Endothelial cell (in vitro differentiated cells): ENCODE measurements at regions not wholly inside any gene's neighbourhood (a gene's known extent, or its start where the extent isn't known, plus 50 kb on each side); places are given as distances from the start of the nearest gene placed in this dataset.

Source experiments
- DNase-seq: peaks from one replicate; pipeline ENCODE4 v3.0.0; 2021; ENCODE audit warnings: low spot score
- H3K27ac Mint-ChIP-seq: one replicate; pipeline ENCODE4 v1.8.0; 2021; ENCODE audit warnings: mixed read lengths, inconsistent platforms; ENCODE audit not compliant: unreplicated experiment
- H3K27me3 Mint-ChIP-seq: one replicate; pipeline ENCODE4 v1.8.0; 2021; ENCODE audit warnings: mild to moderate bottlenecking, moderate library complexity, mixed read lengths, inconsistent platforms; ENCODE audit not compliant: unreplicated experiment
- H3K36me3 Mint-ChIP-seq: one replicate; pipeline ENCODE4 v1.8.0; 2021; ENCODE audit warnings: mild to moderate bottlenecking, low read depth, mixed read lengths, inconsistent platforms; ENCODE audit not compliant: unreplicated experiment
- H3K4me1 Mint-ChIP-seq: one replicate; pipeline ENCODE4 v1.8.0; 2021; ENCODE audit warnings: mild to moderate bottlenecking, mixed read lengths, inconsistent platforms; ENCODE audit not compliant: unreplicated experiment
- H3K4me3 Mint-ChIP-seq: one replicate; pipeline ENCODE4 v1.8.0; 2021; ENCODE audit warnings: mild to moderate bottlenecking, mixed read lengths, inconsistent platforms; ENCODE audit not compliant: unreplicated experiment
- H3K9me3 Mint-ChIP-seq: one replicate; pipeline ENCODE4 v1.8.0; 2021; ENCODE audit warnings: mixed read lengths, inconsistent platforms; ENCODE audit not compliant: unreplicated experiment
- TF ChIP-seq, protein P1 (sequence below): fragments of 200-600 bp; sonication (generic); IDR thresholded peaks from one replicate; pipeline ENCODE4 v1.5.0; 2021; ENCODE audit warnings: antibody characterized with exemption; ENCODE audit not compliant: unreplicated experiment

DNA sequence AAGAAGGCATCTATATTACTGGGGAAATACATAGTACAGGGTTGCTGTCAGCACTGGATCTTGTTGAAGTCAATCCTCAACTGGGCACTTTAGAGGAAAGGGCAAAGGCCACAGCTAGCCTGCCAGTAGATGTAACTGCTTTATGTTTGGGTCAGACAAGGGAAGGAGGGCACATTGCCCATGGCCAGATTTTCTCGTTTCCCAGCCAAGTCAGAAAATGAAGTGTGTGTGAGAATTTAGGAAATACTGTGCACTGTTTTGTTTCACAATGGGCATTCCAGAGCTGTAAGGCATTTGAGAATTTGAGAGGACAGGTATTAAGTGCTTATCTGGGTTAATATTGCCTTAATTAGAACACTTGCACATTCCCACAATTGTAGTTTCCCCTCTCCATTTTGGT is 183.9 kb upstream of the MCHR2 start:
- no peaks in the 10 kb centered on the region for H3K9me3 Mint-ChIP-seq
- no peak for DNase-seq
- no peaks in the 10 kb centered on the region for H3K4me1 Mint-ChIP-seq
- H3K27ac Mint-ChIP-seq = no peak overlapping the region
- H3K4me3 Mint-ChIP-seq = no peak overlapping the region
- H3K36me3 Mint-ChIP-seq = no peaks in the 10 kb centered on the region
- TF ChIP-seq, protein P1, sequence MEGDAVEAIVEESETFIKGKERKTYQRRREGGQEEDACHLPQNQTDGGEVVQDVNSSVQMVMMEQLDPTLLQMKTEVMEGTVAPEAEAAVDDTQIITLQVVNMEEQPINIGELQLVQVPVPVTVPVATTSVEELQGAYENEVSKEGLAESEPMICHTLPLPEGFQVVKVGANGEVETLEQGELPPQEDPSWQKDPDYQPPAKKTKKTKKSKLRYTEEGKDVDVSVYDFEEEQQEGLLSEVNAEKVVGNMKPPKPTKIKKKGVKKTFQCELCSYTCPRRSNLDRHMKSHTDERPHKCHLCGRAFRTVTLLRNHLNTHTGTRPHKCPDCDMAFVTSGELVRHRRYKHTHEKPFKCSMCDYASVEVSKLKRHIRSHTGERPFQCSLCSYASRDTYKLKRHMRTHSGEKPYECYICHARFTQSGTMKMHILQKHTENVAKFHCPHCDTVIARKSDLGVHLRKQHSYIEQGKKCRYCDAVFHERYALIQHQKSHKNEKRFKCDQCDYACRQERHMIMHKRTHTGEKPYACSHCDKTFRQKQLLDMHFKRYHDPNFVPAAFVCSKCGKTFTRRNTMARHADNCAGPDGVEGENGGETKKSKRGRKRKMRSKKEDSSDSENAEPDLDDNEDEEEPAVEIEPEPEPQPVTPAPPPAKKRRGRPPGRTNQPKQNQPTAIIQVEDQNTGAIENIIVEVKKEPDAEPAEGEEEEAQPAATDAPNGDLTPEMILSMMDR = no peak
- no peaks in the 10 kb centered on the region for H3K27me3 Mint-ChIP-seq

GRCh38 chr6:100176951-100177710 is 183.1 kb upstream of the MCHR2 start:
- no peak overlapping the region for H3K27ac Mint-ChIP-seq
- H3K4me3 Mint-ChIP-seq = no peak overlapping the region
- no peaks in the 10 kb centered on the region for H3K27me3 Mint-ChIP-seq
- H3K4me1 Mint-ChIP-seq = no peaks in the 10 kb centered on the region
- TF ChIP-seq, protein P1 = no peak
- H3K36me3 Mint-ChIP-seq = no peaks in the 10 kb centered on the region
- DNase-seq = no peak
- H3K9me3 Mint-ChIP-seq = no peaks in the 10 kb centered on the region

DNA sequence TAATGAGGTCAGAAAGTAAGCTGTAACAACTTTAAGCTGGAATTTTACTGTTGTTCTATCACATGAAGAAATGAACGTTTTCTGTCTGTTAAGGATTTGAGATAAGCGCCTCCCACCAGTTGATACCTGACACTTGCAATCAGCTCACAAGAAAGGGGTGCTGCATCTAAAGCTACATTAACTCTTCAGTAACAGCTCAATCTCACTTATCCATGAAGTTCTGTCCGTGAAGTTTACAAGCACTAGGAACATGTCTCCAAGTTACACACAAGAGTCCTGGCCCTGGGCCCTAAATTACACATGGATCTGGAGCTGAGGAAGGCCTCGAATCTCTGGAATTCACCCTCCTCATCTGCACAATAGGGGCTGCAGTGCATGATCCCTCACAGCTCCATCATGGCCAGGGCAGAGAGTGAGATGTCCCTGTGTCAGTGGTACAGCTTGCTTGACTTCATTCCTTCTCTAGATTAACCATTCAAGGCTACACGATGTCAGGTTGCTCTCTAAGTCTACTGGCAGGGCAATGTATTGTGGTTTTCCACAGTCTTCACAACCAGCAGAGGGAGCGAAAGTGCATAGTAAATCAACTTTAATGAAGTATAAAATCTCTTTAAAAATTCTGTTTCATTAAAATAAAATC is 182.4 kb upstream of the MCHR2 start:
- Mint-ChIP-seq H3K27me3 (no peaks in the 10 kb centered on the region), H3K4me1 (no peaks in the 10 kb centered on the region), H3K27ac (no peak overlapping the region), H3K36me3 (no peaks in the 10 kb centered on the region), H3K4me3 (no peak overlapping the region), H3K9me3 (no peaks in the 10 kb centered on the region)
- peak; percentile 9 for DNase-seq
- TF ChIP-seq, protein P1 = no peak

- no peaks in the 10 kb centered on the region for H3K9me3 Mint-ChIP-seq
- DNase-seq = no peak
- H3K27me3 Mint-ChIP-seq = no peaks in the 10 kb centered on the region
- no peaks in the 10 kb centered on the region for H3K36me3 Mint-ChIP-seq
- H3K27ac Mint-ChIP-seq = no peak overlapping the region
- H3K4me1 Mint-ChIP-seq = no peaks in the 10 kb centered on the region
- H3K4me3 Mint-ChIP-seq = no peak overlapping the region
- TF ChIP-seq, protein P1 = no peak
Observed at GRCh38 chr6:100175814-100176310, 181.8 kb upstream of the MCHR2 start.

GRCh38 chr6:100173211-100173610 is 179.2 kb upstream of the MCHR2 start:
- H3K27ac Mint-ChIP-seq = no peak overlapping the region
- no peaks in the 10 kb centered on the region for H3K36me3 Mint-ChIP-seq
- no peaks in the 10 kb centered on the region for H3K9me3 Mint-ChIP-seq
- DNase-seq = no peak
- peaks cover 1% of the 10 kb centered on the region for H3K27me3 Mint-ChIP-seq
- no peaks in the 10 kb centered on the region for H3K4me1 Mint-ChIP-seq
- TF ChIP-seq, protein P1 = no peak
- H3K4me3 Mint-ChIP-seq = no peak overlapping the region
